ENCODE measurements at regions not wholly inside any gene's neighbourhood (a gene's known extent, or its start where the extent isn't known, plus 50 kb on each side); places are given as distances from the start of the nearest gene placed in this dataset.

- FAIRE-seq (no peak), DNase-seq (ENCODE audit: insufficient read length, low spot score) (no peak)
- TF ChIP-seq POLR2A (IDR thresholded peaks at IDR 0.05; ENCODE audit: low read depth, low read length): no peak
Measured at GRCh38 chr2:150282771-150283371, 204.6 kb downstream of the RND3 start.

DNA sequence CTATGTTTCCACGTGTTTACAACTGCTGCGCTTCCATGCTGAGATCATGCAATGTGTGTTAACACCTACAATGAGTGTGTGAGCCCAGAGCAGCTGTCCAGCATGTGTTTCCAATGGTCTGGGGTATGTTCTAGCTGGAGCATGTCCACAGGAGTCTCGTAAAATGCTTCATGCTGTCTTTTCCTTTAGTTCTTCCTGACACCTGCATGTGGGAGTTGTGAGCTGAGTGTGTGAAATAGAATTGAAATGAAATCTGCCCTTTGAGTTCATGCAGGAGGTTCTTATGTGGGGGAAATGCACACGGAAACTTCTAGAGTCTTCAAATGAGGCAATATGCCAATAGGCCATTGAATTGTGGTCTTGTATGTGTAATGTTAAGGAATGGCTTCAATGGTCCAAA lies 205.1 kb downstream of the RND3 start:
- DNase-seq (ENCODE audit: insufficient read length, low spot score) (no peak), FAIRE-seq (no peak)
- no peak for TF ChIP-seq POLR2A (IDR thresholded peaks at IDR 0.05; ENCODE audit: low read depth, low read length)

DNA sequence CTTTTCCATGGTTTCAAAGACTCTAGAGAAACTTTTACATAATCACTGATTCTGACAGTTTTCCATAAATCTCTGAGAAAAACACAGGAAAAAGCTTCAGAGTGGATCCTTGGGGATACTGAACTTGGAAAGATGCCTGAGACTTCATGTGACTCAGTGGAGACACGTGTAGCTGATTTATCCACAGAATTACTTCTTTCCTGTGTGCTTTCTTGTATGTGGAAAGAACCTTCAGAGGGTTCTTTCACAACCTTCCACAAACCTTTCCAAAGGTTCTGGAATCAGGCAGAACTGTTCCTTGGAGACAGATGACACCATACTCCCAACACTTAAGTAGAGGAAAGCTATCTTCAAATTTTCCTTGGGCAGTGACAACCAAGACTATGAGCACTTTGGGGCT lies 207.2 kb downstream of the RND3 start:
- FAIRE-seq: no peak
- no peak for TF ChIP-seq POLR2A (IDR thresholded peaks at IDR 0.05; ENCODE audit: low read depth, low read length)
- DNase-seq (ENCODE audit: insufficient read length, low spot score): no peak

GRCh38 chr2:150279686-150280085 lies 207.8 kb downstream of the RND3 start:
- FAIRE-seq: no peak
- no peak for TF ChIP-seq POLR2A (IDR thresholded peaks at IDR 0.05; ENCODE audit: low read depth, low read length)

DNA sequence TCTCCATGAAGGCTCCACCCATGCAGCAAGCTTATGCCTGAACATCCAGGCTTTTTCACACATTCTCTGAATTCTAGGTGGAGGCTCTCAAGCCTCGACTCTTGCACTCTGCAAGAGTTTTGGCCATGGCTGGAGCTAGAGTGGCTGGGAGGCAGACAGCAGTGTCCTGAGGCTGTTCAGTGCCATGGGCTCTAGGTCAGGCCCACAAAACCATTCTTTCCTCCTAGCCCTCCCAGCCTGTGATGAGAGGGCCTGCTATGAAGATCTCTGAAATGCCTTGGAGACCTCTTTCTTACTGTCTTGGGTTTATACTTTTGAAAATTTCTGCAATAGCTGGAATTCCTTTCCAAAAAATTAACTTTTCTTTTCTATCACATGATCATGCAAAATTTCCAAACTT lies 210.7 kb downstream of the RND3 start:
- FAIRE-seq: no peak

More at GRCh38 chr2:150279686-150280085, 207.8 kb downstream of the RND3 start:
- DNase-seq (ENCODE audit: insufficient read length, low spot score): no peak

GRCh38 chr2:150274108-150274507 lies 213.4 kb downstream of the RND3 start:
- no peak for FAIRE-seq
- TF ChIP-seq POLR2A (IDR thresholded peaks at IDR 0.05; ENCODE audit: low read depth, low read length): no peak
- DNase-seq (ENCODE audit: insufficient read length, low spot score): no peak

More for the DNA sequence above, 210.7 kb downstream of the RND3 start:
- no peak for DNase-seq (ENCODE audit: insufficient read length, low spot score)
- TF ChIP-seq POLR2A (IDR thresholded peaks at IDR 0.05; ENCODE audit: low read depth, low read length): no peak

- DNase-seq (ENCODE audit: insufficient read length, low spot score): peak; percentile 6
- FAIRE-seq: peak; percentile 96
- no peak for TF ChIP-seq POLR2A (IDR thresholded peaks at IDR 0.05; ENCODE audit: low read depth, low read length)
Measured at GRCh38 chr2:150271952-150272802, 215.3 kb downstream of the RND3 start.

DNA sequence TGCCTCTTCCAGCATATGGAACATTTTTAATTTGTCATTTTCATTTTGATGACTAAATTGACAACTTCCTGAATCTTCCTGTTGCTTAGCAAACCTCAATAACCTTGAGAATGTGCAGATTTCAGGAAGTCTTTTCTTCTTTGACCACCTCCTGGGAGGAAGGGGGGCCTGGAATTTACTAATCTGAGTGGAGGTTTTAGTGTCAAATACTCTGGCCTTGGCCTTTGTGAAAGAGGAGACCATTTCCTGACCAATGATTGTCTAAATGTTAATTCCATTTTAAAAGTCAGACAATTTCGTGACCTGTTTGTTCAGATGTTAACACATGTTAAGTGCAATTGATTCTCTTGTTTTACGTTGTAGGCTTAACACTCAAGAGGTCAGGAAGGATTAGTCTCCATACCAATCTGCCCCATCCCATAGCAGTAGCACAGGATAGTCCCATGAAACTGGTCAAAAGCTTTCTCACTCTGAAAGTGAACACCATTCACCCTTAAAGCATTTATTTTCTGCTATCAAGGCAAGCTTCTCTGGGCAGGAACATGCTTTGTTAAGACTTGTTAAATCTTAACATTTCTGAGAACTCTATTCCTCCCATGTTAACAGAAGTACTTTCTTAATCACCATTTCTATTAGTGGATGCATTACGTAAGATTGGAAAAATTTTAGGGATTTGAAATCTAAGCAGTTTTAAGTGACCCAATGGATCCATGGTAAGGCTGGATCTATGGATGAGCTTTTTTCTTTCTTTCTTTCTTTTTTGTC lies 219.6 kb downstream of the RND3 start:
- DNase-seq (ENCODE audit: insufficient read length, low spot score): no peak
- no peak for FAIRE-seq
- TF ChIP-seq POLR2A (IDR thresholded peaks at IDR 0.05; ENCODE audit: low read depth, low read length): no peak

- FAIRE-seq (no peak), DNase-seq (ENCODE audit: insufficient read length, low spot score) (no peak)
- TF ChIP-seq POLR2A (IDR thresholded peaks at IDR 0.05; ENCODE audit: low read depth, low read length): no peak
Measured at GRCh38 chr2:150266931-150267330, 220.5 kb downstream of the RND3 start.

- DNase-seq (ENCODE audit: insufficient read length, low spot score) (no peak), FAIRE-seq (no peak)
- no peak for TF ChIP-seq POLR2A (IDR thresholded peaks at IDR 0.05; ENCODE audit: low read depth, low read length)
Measured at GRCh38 chr2:150264442-150264841, 223.0 kb downstream of the RND3 start.

GRCh38 chr2:150261691-150262090 lies 225.8 kb downstream of the RND3 start:
- no peak for FAIRE-seq
- TF ChIP-seq POLR2A (IDR thresholded peaks at IDR 0.05; ENCODE audit: low read depth, low read length): no peak

DNA sequence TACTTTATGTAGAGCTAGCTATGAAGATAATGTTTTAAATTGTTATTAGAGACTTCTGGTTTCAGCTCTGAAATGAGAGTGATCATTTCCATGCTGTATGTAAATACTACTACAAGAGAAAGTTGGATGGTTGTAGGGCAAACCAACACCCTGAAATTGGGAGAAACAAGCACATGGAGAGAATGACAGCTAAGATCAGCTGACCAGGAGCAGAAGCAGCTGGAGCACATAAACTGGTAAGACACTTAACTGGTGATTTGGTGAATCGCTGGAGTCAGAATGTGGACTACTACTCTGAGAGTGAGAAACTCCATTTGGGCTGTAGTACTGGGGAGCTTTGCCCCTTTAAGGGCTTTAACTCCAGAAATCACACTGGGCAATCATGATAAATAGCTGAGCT lies 226.8 kb downstream of the RND3 start:
- FAIRE-seq (no peak), DNase-seq (ENCODE audit: insufficient read length, low spot score) (no peak)
- no peak for TF ChIP-seq POLR2A (IDR thresholded peaks at IDR 0.05; ENCODE audit: low read depth, low read length)

More at GRCh38 chr2:150261691-150262090, 225.8 kb downstream of the RND3 start:
- DNase-seq (ENCODE audit: insufficient read length, low spot score): no peak

DNA sequence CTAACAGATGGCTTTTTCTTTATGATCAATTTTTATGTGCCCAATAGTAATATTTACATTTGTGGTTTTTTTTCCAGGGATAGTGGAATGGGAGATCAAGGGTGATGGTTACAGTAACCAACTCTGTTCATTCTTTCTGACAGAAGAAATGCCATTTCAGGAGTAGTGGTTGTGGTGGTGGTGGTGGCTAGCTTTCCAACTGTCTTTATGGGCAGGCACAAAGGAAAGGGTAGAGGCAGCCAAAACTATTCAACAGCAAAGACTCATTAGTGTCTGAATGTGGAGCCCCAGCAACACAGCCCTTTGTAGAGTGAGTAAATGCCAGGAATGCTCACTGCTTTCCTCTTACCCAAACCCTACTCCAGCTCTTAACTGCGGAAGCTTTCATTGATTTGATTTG lies 227.7 kb downstream of the RND3 start:
- FAIRE-seq: no peak
- TF ChIP-seq POLR2A (IDR thresholded peaks at IDR 0.05; ENCODE audit: low read depth, low read length): no peak
- DNase-seq (ENCODE audit: insufficient read length, low spot score): no peak

DNA sequence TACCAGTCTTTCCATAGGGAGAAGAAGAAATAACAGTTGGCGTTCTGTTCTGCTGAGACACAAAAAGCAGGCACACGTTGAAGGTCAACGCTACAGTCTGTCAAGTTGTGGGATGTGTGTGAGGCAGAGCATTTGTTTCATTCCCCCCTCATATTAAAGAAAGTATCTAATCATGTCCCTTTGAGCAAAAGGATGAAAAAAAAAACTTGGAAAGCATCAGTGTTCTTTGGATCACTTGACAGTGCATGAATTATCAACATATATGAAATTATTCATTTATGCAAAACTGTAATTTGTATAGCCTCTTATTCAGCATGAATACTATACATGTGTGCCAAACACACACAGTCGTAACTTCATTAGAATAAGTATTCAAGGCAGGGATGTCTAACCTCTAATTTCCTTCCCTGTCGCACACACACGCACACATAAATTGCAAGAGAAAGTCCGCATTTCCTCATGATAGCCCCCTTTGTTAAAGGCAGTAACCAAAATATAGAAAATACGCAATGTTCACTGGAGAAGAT lies 228.6 kb downstream of the RND3 start:
- FAIRE-seq (no peak), DNase-seq (ENCODE audit: insufficient read length, low spot score) (no peak)
- no peak for TF ChIP-seq POLR2A (IDR thresholded peaks at IDR 0.05; ENCODE audit: low read depth, low read length)
